ENCODE measurements at regions not wholly inside any gene's neighbourhood (a gene's known extent, or its start where the extent isn't known, plus 50 kb on each side); places are given as distances from the start of the nearest gene placed in this dataset.

DNA sequence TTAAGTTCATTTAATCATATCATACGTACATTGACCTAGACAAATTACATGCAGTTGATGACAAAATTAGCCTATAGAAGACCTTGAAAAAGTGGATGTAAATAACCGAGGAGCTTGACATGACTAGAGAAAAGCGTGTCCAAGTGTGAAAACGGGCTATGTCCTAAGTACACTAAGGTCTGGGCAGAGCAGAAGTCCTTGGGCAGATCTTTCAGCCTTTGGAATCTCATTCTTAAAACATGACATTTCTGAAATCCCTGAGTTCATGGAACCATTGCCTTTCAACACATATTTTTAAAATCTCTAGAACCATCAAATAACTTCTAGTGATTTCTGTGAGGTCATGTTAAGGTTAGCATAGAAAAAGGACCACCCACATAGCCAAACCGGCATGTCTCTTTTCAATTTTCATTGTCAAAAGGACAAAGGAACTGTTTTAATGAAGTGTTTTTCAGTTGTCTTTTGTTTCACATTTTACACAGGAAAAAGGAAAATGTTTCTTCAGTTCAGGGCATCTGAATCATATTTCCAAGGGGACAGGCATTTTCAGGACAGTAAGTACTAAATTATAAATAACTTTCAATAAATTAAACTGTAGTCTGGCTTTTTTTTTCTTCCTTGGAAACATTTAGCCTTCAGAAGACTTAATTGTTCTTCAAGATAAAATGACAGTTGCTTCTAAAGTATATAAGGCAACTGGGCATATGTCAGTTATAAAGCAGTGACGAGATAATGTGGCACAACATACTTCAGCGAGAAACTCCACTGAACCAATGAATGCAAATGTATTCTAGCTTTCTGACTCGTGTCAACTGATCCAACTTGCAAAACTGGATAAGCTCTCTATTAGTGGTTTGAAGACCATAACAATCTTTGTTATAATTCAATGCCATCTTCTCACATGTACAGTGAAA lies 416.8 kb downstream of the NFIB start:
- no peak for DNase-seq

DNA sequence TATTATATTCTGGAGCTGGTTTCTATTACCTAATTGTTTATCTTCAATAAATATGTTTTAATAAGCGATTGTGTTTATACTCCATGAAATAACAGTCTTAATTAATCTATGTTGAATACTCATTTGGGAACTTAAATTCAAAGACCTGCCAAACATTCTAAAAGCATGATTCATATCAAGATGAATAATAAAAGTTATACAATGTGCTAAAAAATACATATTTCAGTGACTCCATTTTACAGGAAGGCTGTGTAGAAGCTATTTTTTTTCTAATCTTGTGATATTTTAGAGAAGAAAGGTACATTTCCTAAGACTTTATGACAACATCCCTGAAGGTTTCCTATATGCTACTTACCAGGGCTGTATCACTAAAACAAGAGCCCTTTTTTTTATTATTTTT lies 417.9 kb downstream of the NFIB start:
- DNase-seq: no peak

DNA sequence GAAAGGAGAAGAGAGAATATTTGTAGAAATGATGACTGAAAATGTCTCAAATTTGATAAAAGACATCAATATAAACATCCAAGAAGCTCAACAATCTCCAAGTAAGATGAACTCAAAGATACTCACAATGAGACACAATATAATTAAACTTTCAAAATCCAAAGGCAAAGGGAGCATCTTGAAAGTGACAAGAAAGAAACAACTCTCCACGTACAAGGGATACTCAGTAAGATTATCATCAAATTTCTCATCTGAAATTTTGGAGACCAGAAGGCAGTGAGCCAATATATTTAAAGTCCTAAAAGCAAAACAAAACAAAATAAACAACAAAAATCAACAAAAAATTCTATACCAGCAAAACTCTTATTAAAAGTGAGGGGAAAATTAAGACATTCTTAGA lies 428.7 kb downstream of the NFIB start:
- no peak for DNase-seq

DNA sequence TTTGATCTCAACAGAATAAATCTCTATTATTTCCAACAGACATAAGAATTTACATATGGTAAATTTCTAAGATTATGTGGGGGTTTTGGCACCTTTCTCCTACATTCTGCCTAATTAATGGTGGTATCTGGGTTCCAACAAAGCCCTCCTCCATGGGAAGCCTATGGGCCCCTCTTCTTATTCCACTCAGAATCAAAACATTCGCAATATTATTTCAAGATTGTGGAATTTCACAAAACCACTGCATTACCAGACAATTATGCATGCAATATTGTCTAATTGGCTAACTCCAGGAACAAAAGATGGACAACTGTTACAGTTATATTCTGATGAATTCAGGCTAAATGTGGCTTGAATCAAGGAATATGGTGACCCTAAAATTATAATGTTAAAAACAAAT lies 434.0 kb downstream of the NFIB start:
- no peak for DNase-seq

DNA sequence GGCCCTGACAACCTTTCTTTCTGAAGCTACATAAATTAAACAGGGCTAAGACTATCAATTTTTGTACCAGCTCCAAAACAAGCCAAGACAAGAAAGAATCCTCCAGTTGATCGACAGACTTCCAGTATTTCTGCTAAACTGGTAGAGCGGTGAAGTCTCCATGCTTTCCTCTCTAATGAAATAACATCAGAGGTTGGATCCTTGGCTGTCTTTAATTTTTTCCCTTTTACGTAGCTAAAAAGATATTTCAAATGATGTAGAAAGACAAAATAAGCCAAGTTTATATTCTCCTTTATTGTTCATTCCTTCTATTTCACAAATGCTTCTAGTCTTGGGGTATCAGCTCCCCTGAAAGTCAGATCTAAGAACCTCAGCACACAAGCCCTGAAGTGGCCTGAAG lies 434.9 kb downstream of the NFIB start:
- DNase-seq: no peak

DNA sequence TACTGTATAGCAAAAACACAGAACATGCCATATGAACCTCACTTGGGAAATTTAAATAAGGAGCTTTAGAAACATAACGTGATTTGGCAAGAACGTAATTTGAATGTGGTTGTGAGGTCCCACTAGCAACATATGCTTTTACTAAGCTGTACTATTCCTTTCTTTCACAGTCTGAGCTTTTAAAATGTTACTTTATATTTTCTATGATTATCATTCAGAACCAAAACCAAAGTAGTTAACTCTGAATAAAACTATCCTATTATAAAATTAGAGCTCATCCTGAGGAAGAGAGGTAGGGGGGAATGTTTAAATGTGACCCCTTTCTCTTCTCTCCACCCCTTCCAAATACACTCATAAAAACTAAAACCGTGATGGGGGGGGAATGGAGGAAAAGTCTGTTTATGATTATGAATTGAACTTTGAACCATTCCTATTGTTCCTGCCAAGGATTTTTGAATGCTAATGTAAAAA lies 435.7 kb downstream of the NFIB start:
- no peak for DNase-seq

DNA sequence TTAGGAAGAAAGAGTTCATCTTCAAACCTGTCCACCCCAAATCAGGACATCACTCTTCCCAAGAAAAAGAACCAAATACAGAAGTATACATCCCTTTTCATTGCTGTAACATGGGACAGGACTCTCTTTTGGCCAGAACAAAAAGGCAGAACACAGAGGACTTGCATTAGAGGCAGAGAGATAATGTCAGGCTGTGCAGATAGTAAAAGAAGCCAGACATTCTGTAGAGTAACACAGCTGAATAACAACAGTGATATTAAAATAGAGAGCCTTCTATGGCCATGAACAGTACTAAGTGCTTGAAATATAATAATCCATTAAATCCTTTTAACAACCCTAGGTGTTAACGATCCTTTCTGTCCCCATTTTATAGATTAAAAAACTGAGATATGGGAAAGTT lies 437.2 kb downstream of the NFIB start:
- no peak for DNase-seq

DNA sequence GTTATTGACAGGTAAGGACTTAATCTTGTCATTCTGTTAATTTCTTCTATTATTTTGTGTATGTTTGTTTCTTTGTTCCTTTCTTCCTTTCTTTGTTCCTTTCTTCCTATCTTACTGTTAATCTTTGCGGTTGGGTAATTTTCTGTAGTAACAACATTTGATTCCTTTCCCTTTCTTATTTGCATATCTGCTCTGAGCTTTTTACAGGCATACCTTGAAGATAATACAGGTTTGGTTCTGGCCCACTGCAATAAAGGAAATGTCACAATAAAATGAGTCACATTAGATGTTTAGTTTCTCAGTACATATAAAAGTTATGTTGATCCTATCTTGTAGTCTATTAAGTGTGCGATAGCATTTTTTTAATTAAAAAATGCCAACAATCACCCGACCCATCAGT lies 440.7 kb downstream of the NFIB start:
- DNase-seq: no peak

DNA sequence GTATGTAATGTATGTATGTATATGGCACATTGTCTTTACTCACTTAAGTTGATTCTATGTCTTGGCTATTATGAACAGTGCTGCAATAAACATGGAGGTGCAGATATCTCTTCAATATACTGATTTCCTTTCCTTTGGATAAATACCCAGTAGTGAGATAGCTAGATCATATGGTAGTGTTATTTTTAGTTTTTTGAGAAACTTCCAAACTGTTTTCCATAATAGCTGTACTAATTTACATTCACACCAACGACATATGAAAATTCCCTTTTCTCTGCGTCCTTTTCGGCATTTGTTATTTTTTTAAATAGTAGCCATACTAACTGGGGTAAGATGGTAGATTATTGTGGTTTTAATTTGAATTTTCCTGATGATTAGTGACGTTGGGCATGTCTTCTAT lies 445.6 kb downstream of the NFIB start:
- no peak for DNase-seq

DNA sequence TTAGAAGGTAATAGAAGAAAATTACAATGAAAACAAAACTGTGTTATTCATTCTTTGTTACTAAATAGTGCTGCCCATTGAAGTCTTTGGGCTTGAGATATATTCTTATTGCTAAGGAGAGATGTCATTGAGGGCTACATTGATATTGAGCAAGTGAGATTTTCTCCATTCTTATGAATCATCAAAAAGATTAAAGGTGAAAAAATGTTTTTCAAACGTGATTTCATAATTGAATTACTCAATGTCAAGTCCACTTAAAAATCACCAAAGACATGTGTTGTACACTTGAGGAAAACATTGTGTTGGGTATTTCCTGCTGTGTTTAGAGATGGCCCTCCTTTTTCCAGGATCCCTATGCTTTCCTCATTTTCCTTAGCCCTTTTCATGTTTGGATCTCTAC lies 448.1 kb downstream of the NFIB start:
- no peak for DNase-seq

DNA sequence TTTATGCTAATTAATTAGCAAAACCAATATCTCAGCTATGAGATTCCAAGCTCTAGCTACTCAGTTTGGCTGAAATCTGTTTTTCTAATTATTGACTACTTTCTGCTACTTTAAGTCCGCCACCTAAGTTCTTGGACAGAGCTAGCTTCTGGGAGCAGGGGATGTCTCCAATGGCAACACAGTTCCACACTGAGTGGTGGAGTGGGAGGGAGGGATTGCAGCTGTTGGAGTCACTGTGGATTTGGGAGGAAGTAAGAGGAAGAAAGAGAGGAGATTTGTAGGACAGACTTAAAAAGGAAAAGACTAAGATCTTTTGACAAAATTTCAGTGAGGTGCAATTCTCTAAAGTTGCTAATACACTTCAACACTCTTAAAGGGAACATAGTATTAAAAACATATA lies 450.8 kb downstream of the NFIB start:
- DNase-seq: no peak

DNA sequence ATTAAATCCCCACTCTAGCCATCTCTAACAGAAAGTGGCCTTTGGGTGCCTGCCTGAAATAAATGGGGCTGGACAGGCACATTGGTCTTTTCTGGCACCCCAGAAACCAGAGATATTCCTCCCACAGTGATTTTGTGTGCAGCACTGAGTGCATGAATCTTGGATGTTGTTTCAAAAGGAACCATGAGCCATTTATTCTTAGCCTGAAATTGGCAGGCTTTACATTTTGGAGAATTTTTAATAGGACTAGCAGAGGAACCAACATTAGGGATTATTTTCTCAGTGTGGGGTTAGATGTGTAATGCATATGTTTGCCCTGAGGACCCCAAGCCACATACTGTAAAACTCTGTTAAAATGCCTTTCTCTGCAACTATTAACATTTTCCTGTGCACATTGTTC lies 451.3 kb downstream of the NFIB start:
- no peak for DNase-seq

DNA sequence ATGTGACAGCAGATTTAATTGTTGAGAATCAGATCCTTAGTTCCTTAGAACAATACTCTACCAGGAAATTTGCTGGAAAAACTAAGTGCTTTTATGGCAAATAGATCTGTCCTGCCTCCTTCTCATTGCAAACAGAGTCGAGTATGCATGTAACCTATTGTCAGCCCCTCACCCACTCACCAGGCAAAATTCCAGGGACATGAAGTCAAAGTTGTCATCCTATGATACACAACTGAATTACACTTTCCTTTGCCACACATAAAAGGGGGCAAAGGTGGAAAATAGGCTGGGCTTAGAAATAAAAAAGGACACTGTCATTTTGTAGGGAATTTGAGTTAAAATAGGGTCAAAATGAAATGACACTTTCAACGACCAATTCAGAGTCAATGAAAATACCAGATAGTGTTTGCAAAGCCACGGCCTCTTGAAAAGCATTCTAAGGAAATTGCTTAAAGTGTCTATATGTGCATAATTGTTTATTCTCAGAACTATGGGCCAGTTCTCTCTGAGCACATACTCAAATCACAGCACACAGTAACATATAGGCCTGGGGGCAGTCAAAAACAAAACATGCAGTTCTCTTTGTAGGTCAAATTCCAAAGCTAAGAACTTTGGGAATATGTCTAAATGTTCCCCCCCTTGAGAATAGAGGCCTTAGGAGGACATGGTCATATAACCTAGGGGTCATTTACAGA lies 452.8 kb downstream of the NFIB start:
- no peak for DNase-seq

DNA sequence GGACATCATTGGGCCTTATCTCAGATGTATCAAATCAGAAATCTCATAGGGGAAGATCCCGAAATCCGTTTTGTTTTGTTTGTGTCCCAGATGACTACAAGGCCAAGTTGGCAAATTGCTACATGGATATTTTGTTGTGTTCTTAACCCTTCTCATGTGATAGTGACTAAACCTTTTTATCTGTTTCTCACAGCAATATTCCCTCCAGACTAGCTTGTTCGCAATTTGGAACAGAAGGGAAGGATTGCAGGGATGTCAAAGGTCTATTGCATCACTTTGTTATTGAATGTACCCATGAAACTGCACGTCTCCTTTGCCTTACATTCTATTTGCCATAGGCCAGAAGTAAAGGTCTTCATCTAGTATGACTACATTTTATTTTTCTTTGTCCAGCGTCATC lies 453.9 kb downstream of the NFIB start:
- no peak for DNase-seq

DNA sequence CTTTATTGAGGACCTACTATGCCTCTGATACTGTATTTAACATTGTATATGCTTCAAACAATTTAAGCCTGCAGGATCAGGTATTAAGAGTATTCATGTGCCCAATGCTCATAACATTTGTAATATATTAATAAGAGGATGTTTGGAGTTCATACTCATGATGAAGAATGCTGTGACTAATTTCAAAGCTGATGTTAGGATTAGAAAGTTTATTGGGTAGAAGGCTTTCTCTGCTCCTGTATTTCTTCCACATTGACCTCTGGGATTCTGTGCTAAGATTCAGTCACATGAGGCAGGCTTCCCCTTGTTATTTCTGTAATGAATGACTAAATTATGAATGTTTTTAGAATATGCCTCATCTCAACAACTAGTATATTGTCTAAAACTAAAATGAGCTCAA lies 456.4 kb downstream of the NFIB start:
- DNase-seq: no peak

DNA sequence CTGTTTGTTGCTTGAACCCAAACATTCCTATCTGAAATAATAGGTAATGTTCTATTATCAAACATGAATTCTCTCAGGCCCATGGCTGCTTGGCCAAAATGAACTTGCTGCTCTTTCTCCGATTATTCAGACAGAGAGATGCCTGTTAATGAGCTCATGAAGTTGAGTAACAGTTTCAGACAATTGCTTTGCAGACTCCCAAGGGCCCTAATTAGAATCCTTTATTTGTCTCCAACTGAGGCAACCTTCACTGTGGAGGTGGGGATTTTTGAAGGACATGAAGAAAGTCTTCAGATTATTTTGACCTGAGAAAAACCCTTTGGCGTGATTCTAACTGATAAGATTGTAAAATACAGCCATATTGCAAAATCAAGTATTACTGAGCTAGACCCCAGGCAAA lies 466.7 kb downstream of the NFIB start:
- no peak for DNase-seq

DNA sequence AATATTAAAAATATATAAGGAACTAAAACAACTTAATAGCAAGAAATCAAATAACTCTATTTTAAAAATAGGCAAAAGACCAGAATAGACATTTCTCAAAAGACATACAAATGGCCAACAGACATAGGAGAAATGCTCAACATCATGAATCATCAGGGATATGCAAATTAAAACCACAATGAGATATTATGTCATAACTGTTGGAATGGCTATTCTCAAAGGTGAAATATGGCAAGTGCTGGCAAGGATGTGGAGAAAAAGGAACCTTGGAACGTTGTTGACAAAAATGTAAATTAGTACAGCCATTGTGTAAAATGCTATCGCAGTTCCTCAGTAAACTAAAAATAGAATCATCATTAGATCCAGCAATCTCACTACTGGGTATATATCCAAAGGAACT lies 468.5 kb downstream of the NFIB start:
- no peak for DNase-seq

DNA sequence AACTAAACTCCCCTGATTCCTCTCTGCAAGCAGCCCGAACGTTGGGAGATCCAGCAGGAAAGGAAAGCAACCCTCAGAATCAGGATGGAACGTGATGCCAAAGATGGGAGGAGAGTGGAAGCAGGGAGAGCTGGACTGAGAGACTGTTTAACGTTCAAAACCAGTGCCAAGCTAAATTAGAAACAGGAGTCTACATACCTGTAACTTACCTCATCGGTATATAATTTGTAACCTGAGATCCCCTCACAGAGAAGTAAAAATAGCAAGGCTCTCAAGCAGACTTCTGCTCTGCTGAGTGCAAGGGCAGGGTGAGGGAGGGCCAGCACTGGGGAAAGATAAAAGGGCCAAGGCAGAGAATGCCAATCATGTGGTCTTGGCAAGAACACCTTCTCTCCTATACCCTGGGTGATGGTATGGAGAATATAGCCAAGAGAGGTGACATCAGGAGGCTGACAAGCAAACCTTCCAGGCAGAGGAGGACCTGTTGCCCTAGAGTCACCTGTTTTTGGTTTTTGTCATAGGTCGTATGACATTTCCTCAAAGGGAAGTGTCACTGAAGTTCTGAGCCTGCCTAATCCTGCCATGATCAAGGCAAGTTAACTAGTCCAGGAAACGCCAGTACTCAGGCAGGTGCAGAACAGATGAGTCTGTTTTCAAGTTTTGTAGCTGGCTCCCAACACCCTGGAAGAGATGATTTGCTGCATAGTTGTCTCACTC lies 472.0 kb downstream of the NFIB start:
- no peak for DNase-seq

DNA sequence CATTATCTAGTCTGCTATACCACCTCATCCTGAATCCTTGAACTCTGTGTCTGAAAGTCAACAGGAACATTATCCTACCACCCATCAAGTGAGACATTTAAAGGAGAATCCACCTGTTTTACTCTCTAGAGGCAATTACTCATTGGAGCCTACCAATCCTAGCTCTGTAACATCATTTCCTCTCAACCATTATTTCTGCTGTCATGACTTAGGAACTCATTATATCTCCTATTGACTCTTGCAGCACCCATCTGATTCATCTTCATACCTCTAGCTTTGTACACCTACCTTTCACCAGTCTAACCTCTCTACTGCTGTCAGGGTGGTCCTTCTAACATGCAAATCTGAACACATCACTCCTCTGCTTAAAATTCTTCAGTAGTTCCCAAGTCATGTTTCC lies 481.5 kb downstream of the NFIB start:
- DNase-seq: no peak

DNA sequence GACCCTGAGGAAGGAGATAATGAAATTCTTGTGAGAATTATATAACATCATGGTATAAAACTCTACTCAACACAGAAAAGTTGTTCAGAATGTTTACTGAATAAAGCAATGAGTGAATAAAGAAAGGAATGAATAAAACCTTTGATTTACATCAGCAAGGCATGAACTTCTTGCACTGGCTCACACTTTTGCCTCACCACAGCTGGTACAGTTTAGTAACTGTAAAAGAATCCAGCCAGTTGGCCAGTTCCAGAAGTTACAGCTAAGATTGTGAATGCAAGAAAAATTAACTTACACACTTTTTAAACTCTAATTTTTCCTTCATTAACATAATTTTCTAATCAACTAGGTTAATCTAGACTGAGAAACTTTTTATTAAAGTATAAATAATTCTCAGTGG lies 490.9 kb downstream of the NFIB start:
- DNase-seq: no peak

DNA sequence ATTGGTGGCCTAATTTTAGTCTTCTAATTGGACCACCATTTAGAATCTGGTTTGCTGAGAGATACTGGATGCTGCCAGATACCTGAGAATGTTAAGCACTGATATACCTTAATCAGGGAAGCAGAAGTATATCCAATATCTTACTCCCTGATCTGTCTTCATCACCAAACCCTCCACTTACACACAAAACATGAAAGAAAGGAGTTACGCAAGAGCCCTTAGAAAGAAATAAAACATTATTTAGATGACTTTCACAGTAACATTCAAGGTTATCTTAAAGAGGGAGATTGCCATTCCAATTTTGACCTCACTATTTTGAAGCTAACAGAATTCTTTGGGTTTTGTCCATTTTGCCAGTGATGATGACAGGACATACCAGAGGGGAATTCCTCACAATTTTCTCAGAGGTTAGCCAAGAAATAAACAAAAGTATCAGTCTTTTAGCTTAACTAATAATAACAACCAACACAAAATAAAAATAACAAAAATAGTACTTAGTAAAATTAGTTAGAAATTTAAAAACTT lies 496.1 kb downstream of the NFIB start:
- no peak for DNase-seq

DNA sequence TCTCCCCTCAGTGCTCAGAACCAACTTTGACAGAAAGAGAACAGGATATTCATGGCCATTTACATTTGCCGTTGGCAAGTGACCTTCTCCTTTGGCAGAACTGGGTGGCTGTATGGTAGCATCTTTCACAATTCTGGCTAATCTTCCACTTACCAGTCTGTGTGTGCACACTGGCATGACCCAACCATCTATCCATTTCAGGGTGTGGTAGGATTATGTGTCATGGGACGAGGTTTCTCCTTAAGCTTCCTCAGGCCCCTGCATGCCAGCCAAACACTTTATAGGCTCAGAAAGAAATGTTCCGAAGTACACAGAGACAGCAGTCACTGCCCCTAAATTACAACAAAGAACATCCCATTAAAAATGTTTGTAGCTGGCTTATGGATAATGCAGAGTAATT lies 497.1 kb downstream of the NFIB start:
- no peak for DNase-seq

DNA sequence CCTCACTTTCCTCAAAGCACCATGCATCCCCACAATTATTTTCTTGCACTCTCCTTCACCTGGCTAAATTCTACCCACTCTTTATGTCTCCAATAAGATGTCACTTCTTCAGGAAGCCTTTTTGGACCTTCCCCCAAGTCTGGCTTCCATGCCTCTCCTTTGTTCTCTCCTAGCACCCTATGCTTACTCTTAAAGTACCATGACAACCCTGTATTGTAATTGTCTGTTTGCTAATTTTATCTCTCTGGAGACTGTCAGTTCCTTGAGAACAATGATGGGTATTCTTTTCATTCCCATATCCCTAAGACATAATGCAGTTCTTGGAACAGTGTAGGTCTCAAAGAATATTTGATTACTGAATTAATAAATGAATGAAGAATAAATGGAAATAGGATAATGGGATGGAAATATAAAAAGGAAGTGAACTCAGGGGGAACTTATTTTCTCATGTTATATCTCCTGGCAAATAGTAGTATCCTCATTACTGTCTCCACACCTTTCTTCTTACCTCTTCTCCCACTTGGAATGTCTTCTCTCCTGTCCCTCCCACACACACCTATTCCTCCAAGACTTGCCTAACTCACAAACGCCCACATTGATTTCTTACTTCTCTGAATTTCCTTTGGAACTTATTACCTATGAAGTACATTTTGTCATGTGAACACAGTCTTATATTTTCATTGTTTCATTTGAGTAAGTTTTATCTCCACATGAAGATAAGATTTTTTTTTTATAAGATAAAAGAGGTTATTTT lies 499.1 kb downstream of the NFIB start:
- DNase-seq: no peak

All from suppressor macrophage treated with lipopolysaccharide for 1 hour (primary cell).